NCI-H82 treated with DMSO at 0.1 percent for 48 hours (cell line): ENCODE measurements at regions not wholly inside any gene's neighbourhood (a gene's known extent, or its start where the extent isn't known, plus 50 kb on each side); places are given as distances from the start of the nearest gene placed in this dataset.
A peak's percentile ranks its signal among the peaks of the same experiment; 100 is the strongest.

Source experiments
- DNase-seq: peaks from one replicate; lab custom pipeline; 2025; ENCODE audit not compliant: unreplicated experiment; lab: John Stamatoyannopoulos, UW

- DNase-seq: no peak
Observed at GRCh38 chr4:56241500-56241899, 145.8 kb downstream of the AASDH start.

GRCh38 chr4:56240554-56241174 lies 146.6 kb downstream of the AASDH start:
- DNase-seq: no peak

- DNase-seq: no peak
Observed at GRCh38 chr4:56238251-56238650, 149.0 kb downstream of the AASDH start.

- no peak for DNase-seq
Observed at GRCh38 chr4:56235725-56236124, 151.6 kb downstream of the AASDH start.

GRCh38 chr4:56235011-56235410 lies 152.3 kb downstream of the AASDH start:
- no peak for DNase-seq

DNA sequence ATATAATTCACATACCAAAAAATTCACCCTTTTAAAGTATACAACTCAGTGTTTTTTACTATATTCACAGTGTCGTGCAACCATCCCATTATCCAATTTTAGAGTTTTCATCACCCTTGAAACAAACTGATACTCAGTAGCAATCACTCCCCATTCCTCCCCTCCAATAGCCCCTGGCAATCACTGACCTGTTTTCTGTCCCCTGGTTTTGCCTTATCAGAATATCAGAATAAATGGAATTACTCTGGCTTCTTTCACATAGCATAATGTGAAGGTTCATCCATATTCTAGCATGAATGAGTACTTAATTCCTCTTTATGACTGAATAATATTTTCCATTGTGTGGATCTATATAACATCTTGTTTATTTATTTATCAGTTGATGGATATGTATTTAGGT lies 153.2 kb downstream of the AASDH start:
- DNase-seq: no peak

DNA sequence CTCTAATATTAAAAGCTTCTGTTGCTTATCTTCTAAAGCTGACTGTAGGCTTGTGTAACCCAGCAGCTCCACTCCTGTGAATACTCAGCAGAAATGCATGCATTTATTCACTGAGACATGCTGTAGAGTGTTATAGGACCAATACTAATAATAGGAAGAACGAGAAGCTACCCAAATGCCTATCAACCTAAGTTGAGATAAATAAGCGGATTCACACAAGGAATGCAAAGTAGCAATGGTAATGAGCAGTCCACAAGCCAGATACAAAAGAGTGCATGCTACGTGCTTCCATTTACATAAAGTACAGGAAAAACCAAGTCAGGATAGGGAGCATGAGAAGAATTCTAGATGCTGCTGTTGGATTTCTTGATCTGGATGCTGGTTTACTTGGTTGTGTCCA lies 155.9 kb downstream of the AASDH start:
- no peak for DNase-seq

GRCh38 chr4:56229947-56230346 lies 157.3 kb downstream of the AASDH start:
- DNase-seq: peak; percentile 54

DNA sequence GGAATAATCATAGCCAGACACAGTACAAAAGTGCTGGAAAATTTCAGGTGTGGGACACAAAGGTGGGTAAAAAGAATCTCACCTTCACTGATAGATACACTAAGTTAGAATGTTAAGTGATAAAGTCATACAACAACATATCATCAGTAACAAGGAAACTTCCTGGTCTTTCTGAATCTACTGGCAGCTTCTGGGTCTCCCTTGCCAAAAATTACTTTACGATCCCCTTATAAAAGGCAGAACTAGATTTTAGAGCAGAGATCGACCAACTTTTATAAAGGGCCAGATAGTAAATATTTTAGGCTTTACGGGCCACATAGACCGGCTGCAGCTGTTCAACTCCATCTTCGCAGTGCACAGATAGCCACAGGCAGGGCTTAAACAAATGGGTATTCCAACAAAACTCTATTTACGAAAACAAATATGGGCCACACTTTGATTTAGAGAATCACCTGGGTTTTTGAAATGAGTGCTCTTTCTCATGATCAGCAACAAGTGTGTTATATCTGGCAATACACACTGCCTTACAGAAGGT lies 159.9 kb downstream of the AASDH start:
- DNase-seq: no peak

DNA sequence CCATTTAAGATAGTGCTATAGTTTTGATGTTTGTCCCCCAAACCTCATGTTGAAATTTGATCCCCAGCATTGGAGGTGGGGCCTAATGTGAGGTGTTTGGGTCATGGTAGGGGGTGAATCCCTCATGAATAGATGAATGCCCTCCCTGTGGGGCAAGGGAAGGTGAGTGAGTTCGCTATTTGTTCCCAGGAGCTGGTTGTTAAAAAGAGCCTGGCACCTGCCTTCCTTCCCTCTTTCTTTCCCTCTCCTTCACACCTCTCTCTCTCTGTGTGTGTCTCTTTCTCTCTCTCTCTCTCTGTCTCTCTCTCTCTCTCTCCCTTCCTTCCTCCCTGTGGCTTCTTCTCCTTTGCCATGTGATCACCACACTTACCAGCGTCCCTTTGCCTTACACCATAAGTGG lies 160.7 kb downstream of the AASDH start:
- no peak for DNase-seq

DNA sequence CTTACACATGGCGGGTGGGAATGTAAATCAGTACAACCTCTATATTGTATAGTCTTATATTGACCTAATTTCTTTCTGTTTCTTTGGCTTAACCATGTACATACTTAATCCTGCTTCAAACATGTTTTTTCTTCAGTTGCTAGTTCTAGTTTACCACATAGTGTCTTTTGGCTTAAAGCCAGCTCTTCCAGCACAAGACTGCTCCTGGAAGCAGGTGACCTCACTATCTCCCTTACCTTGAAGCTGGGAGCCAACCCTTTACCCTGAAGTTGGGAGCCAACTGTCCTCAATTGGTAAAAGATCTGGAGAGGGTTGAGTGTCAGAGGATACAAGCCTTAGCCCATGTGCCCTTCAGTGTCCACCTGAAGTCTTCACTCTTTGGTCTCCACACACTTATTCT lies 162.7 kb downstream of the AASDH start:
- no peak for DNase-seq

- no peak for DNase-seq
Observed at GRCh38 chr4:56222514-56222913, 164.8 kb downstream of the AASDH start.

- DNase-seq: peak; percentile 48
Observed at GRCh38 chr4:56220261-56220660, 167.0 kb downstream of the AASDH start.

- no peak for DNase-seq
Observed at GRCh38 chr4:56219447-56219846, 167.8 kb downstream of the AASDH start.

DNA sequence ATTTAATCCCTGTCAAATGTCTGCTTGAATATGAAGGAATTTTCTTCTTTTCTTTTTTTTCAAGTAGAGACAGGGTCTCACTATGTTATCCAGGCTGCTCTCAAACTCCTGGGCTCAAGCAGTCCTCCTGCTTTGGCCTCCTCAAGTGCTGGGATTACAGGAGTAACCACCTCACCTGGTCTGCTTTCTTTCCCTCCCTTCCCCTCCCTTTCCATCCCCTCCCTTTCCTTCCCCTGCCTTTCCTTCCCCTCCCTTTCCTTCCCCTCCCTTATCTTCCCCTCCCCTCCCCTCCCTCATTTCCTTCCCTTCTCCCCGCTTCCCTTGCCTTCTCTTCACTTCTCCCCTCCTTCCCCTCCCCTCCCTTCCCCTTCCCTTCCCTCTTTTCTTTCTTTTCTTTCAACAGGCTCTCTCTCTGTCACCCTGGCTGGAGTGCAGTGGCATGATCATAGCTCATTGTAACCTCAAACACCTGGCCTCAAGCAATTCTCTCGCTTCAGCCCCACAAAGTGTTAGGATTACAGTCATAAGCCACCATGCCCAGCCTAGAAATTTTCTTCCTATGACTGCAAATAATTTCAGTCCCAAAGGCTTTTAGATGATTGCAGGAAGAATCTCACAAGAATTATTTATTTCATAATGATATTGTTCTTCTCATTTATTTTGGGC lies 168.9 kb downstream of the AASDH start:
- DNase-seq: no peak

GRCh38 chr4:56217343-56217890 lies 169.9 kb downstream of the AASDH start:
- DNase-seq: no peak

DNA sequence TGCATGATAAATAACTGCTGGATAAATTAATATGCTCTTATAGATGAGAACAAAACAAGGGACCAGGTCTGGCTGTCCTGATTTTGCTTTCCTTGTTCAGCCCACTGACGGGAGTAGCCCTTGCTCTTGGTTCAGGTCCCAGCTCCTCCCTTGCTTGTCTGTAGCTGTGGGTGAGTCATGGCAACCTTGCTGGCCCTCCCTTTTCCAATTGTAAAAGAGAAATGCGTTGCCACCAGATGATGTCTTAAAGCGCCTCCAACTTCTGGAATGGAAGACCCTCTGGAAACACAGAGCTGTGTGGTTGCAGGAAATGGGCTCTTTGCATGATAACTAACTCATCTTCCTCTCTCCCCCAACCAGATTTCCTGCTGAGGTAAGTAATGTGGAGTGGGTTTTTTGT lies 171.4 kb downstream of the AASDH start:
- no peak for DNase-seq

DNA sequence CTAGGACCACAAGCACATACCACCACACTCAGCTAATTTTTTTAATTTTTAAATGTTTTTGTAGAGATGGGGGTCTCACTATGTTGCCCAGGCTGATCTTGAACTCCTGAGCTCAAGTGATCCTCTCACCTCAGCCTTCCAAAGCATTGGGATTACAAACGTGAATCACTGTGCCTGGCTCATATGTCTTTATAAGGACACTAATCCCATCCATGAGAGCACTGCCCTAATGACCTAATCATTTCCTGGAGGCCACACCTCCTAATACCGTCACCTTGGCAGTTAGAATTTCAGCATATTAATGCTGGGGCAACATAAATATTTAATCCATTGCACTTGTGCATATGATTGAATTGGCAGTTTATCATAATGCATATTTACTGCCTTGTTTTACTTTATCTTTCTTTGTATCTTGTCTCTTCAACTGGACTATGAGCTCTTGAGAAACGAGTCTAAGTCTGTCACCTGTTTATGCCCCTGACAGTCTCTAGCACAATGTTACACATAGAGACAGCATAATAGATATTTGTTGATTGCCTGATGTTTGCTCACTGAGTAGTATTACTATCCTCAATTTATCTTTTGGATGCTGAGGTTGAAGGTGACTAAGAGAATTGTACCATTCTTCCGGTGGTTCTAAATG lies 172.0 kb downstream of the AASDH start:
- no peak for DNase-seq

GRCh38 chr4:56213543-56213942 lies 173.7 kb downstream of the AASDH start:
- DNase-seq: no peak

DNA sequence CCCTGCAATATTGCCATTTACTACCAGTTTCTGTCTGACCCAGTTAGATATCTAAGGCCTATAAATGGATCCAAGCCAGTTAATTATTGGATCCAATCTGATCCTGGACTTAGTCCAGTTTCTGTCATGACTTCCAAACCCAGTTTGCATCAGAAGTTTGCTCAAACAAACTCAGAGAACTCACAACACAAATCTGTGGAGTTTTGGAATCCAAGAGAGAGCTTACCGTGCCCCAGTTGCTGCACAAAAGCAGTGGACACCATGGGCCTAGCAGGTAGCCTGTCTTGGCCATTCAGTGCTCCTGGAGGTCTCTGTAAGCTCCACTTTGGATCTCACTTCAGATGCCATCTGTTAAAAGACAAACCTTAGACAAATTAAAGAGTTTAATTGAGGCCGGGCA lies 174.5 kb downstream of the AASDH start:
- no peak for DNase-seq

- DNase-seq: no peak
Observed at GRCh38 chr4:56211202-56211601, 176.1 kb downstream of the AASDH start.

GRCh38 chr4:56210397-56210796 lies 176.9 kb downstream of the AASDH start:
- no peak for DNase-seq
